H1 (cell line): ENCODE measurements at regions not wholly inside any gene's neighbourhood (a gene's known extent, or its start where the extent isn't known, plus 50 kb on each side); places are given as distances from the start of the nearest gene placed in this dataset.

Experiments
- CTCF ChIA-PET: fragments of 300-600 bp; sonication (Branson Sonifier 250); formaldehyde crosslinking; loops from one replicate; lab custom pipeline; 2021; ENCODE audit not compliant: partially characterized antibody; lab: Charles Lee
- POLR2A ChIA-PET: fragments of 300-600 bp; sonication (Branson Sonifier 250); formaldehyde crosslinking; loops from one replicate; lab custom pipeline; 2021; ENCODE audit warnings: inconsistent platforms; ENCODE audit not compliant: partially characterized antibody; lab: Charles Lee
- DNase-seq, 2 experiments: peaks; one replicate each; pipeline versions ENCODE4 v3.0.0 to v3.0.0-alpha.2; 2010 to 2022; ENCODE audit warnings: low spot score in 2 of 2, low read depth in 1 of 2, mixed read lengths in 1 of 2
- FAIRE-seq: peaks from 2 replicates; lab custom pipeline; 2011; peaks lifted over from hg19 to GRCh38; lab: Jason Lieb, UNC
- H2AFZ ChIP-seq: 2 replicates; pipeline ENCODE4 v1.8.1; 2012; ENCODE audit warnings: low read length, inconsistent platforms
- H2AK5ac ChIP-seq: 2 replicates; pipeline ENCODE4 v1.6.1; 2013; ENCODE audit warnings: low read depth, low read length
- H2BK120ac ChIP-seq: replicated peaks from 2 replicates; pipeline ENCODE3; 2013; ENCODE audit warnings: low read depth, low read length, inconsistent platforms
- H2BK12ac ChIP-seq: 2 replicates; pipeline ENCODE4 v1.6.1; 2013; ENCODE audit warnings: low read depth, low read length
- H2BK15ac ChIP-seq: 2 replicates; pipeline ENCODE4 v1.6.1; 2013; ENCODE audit warnings: low read length
- H2BK20ac ChIP-seq: 2 replicates; pipeline ENCODE4 v1.6.1; 2013; ENCODE audit warnings: low read length
- H2BK5ac ChIP-seq: 2 replicates; pipeline ENCODE4 v1.6.1; 2013; ENCODE audit warnings: low read depth, low read length
- H3K14ac ChIP-seq: 2 replicates; pipeline ENCODE4 v1.6.1; 2013; ENCODE audit warnings: inconsistent platforms; ENCODE audit not compliant: insufficient read length
- H3K18ac ChIP-seq: 2 replicates; pipeline ENCODE4 v1.6.1; 2013; ENCODE audit warnings: low read length; ENCODE audit errors: extremely low read depth
- H3K23ac ChIP-seq: 2 replicates; pipeline ENCODE4 v1.6.1; 2013; ENCODE audit warnings: inconsistent platforms; ENCODE audit not compliant: insufficient read length
- H3K23me2 ChIP-seq: 2 replicates; pipeline ENCODE4 v1.6.1; 2013; ENCODE audit warnings: low read depth, low read length
- H3K27ac ChIP-seq: 2 replicates; pipeline ENCODE4 v1.6.1; 2011; ENCODE audit warnings: low read depth, low read length, inconsistent platforms
- H3K27me3 ChIP-seq, 4 experiments: replicated peaks in 1 of 4; 1 replicate in 1 of 4; 2 replicates in 3 of 4; pipeline versions ENCODE4 v1.6.1 to v1.8.1; 2011 to 2013; ENCODE audit warnings: low read length in 3 of 4, mild to moderate bottlenecking in 3 of 4, inconsistent platforms in 2 of 4, mixed read lengths in 2 of 4, moderate library complexity in 1 of 4; ENCODE audit not compliant: control insufficient read depth in 3 of 4, insufficient read depth in 3 of 4; ENCODE audit errors: extremely low read depth in 1 of 4
- H3K36me3 ChIP-seq, 4 experiments: 2 replicates each; pipeline versions ENCODE4 v1.6.1 to v1.8.1; 2011 to 2013; ENCODE audit warnings: mild to moderate bottlenecking in 4 of 4, low read length in 3 of 4, moderate library complexity in 2 of 4, control low read depth in 1 of 4, inconsistent platforms in 1 of 4; ENCODE audit not compliant: insufficient read depth in 4 of 4, control insufficient read depth in 2 of 4
- H3K4ac ChIP-seq: replicated peaks from 2 replicates; pipeline ENCODE3; 2013; ENCODE audit warnings: low read length, low read depth, mixed read lengths, inconsistent platforms; ENCODE audit not compliant: insufficient read length
- H3K4me1 ChIP-seq, 4 experiments: replicated peaks in 1 of 4; 1 replicate in 1 of 4; 2 replicates in 3 of 4; pipeline versions ENCODE4 v1.6.1 to v1.8.1; 2011 to 2013; ENCODE audit warnings: low read length in 3 of 4, inconsistent platforms in 2 of 4, mixed read lengths in 1 of 4; ENCODE audit not compliant: insufficient read depth in 4 of 4, control insufficient read depth in 3 of 4
- H3K4me2 ChIP-seq, 2 experiments: 2 replicates each; pipeline versions ENCODE4 v1.6.1 to v1.8.1; 2011 to 2013; ENCODE audit warnings: low read depth in 2 of 2, low read length in 2 of 2, control low read depth in 1 of 2, inconsistent platforms in 1 of 2, mild to moderate bottlenecking in 1 of 2; ENCODE audit not compliant: insufficient read depth in 1 of 2
- H3K4me3 ChIP-seq, 4 experiments: fragments of 200-600, 300-600 bp in 1 of 4; sonication (generic), shearing (Covaris generic), sonication (Bioruptor Twin) in 1 of 4; 2 replicates each; pipeline versions ENCODE4 v1.5.1 to v1.8.1; 2011 to 2016; ENCODE audit warnings: low read length in 4 of 4, low read depth in 3 of 4, control low read depth in 2 of 4, inconsistent platforms in 2 of 4, mild to moderate bottlenecking in 2 of 4, mixed read lengths in 1 of 4, moderate library complexity in 1 of 4; ENCODE audit not compliant: insufficient read depth in 2 of 4; ENCODE audit errors: extremely low read depth in 1 of 4
- H3K56ac ChIP-seq: replicated peaks from 2 replicates; pipeline ENCODE3; 2013; ENCODE audit warnings: low read depth, mild to moderate bottlenecking, mixed read lengths, low read length, inconsistent platforms; ENCODE audit not compliant: insufficient read length
- H3K79me1 ChIP-seq: 2 replicates; pipeline ENCODE4 v1.6.1; 2013; ENCODE audit warnings: low read depth, low read length, control low read depth
- H3K79me2 ChIP-seq, 2 experiments: 2 replicates each; pipeline versions ENCODE4 v1.6.1 to v1.8.1; 2012 to 2013; ENCODE audit warnings: low read length in 2 of 2, mild to moderate bottlenecking in 2 of 2, inconsistent platforms in 1 of 2; ENCODE audit not compliant: insufficient read depth in 2 of 2, control insufficient read depth in 1 of 2
- H3K9ac ChIP-seq, 4 experiments: replicated peaks in 1 of 4; 1 replicate in 1 of 4; 2 replicates in 3 of 4; pipeline versions ENCODE4 v1.6.1 to v1.8.1; 2011 to 2013; ENCODE audit warnings: low read depth in 3 of 4, low read length in 3 of 4, control low read depth in 2 of 4, mild to moderate bottlenecking in 2 of 4, moderate library complexity in 2 of 4, inconsistent platforms in 1 of 4; ENCODE audit errors: extremely low read depth in 1 of 4
- H3K9me3 ChIP-seq, 2 experiments: 2 replicates each; pipeline versions ENCODE4 v1.6.1 to v1.8.1; 2012 to 2013; ENCODE audit warnings: mild to moderate bottlenecking in 2 of 2, moderate library complexity in 2 of 2, control low read depth in 1 of 2, inconsistent platforms in 1 of 2, low read depth in 1 of 2, low read length in 1 of 2, mixed read lengths in 1 of 2; ENCODE audit not compliant: insufficient read depth in 2 of 2
- H4K20me1 ChIP-seq, 2 experiments: replicated peaks in 1 of 2; 2 replicates each; pipeline versions ENCODE3 to v1.8.1; 2011 to 2013; ENCODE audit warnings: inconsistent platforms in 2 of 2, low read length in 2 of 2, mild to moderate bottlenecking in 1 of 2; ENCODE audit not compliant: insufficient read depth in 2 of 2, control insufficient read depth in 1 of 2
- H4K5ac ChIP-seq: 2 replicates; pipeline ENCODE4 v1.6.1; 2013; ENCODE audit warnings: low read length, low read depth, mixed read lengths, inconsistent platforms; ENCODE audit not compliant: insufficient read length
- H4K8ac ChIP-seq: 2 replicates; pipeline ENCODE4 v1.8.0; 2013; ENCODE audit warnings: mild to moderate bottlenecking, moderate library complexity, low read length, inconsistent platforms; ENCODE audit not compliant: insufficient read depth; ENCODE audit errors: extremely low read depth
- H4K91ac ChIP-seq: replicated peaks from 2 replicates; pipeline ENCODE3; 2013; ENCODE audit warnings: low read length, mixed read lengths, inconsistent platforms; ENCODE audit not compliant: insufficient read length
- ASH2L ChIP-seq: fragments of 200-600, 300-600 bp; sonication (generic); IDR thresholded peaks from one replicate; pipeline ENCODE4 v1.7.1; 2017; ENCODE audit warnings: low read length
- EGR1 ChIP-seq: IDR thresholded peaks from 2 replicates; pipeline ENCODE4 v1.6.1; 2011; ENCODE audit warnings: low read depth, low read length, borderline replicate concordance
- FOSL1 ChIP-seq: IDR thresholded peaks from 2 replicates; pipeline ENCODE4 v1.6.1; 2011; ENCODE audit warnings: mild to moderate bottlenecking, low read depth, low read length, moderate library complexity; ENCODE audit not compliant: insufficient read depth
- GTF2F1 ChIP-seq: IDR thresholded peaks from 2 replicates; pipeline ENCODE4 v1.6.1; 2012; ENCODE audit warnings: low read depth, low read length, improper control_type of control experiment, borderline replicate concordance
- RAD21 ChIP-seq, 2 experiments: IDR thresholded peaks in 1 of 2; conservative IDR thresholded peaks in 1 of 2; 2 replicates each; pipeline ENCODE4 v1.6.1; 2011; ENCODE audit warnings: low read depth in 2 of 2, low read length in 2 of 2, improper control_type of control experiment in 1 of 2, inconsistent platforms in 1 of 2, mild to moderate bottlenecking in 1 of 2, moderate library complexity in 1 of 2
- SAP30 ChIP-seq: fragments of 300-600 bp; sonication (generic); IDR thresholded peaks from 2 replicates; pipeline ENCODE4 v1.7.1; 2012; ENCODE audit warnings: low read length, moderate library complexity, mild to moderate bottlenecking, inconsistent platforms; ENCODE audit not compliant: insufficient read depth, insufficient replicate concordance
- TAF1 ChIP-seq: IDR thresholded peaks from 2 replicates; pipeline ENCODE4 v1.6.1; 2011; ENCODE audit warnings: mild to moderate bottlenecking, low read depth, low read length
- TAF7 ChIP-seq: optimal IDR thresholded peaks from 2 replicates; pipeline ENCODE3; 2011; ENCODE audit warnings: low read depth, mild to moderate bottlenecking, inconsistent platforms, low read length, moderate library complexity, borderline replicate concordance
- WGBS, 2 experiments: shearing (Covaris generic) in 1 of 2; methylation state at CpG; one replicate each; pipeline versions ENCODE4 v1.1.6 to v1.1.7; 2013 to 2015; ENCODE audit warnings: low lambda C conversion rate in 2 of 2, mixed read lengths in 2 of 2, inconsistent platforms in 1 of 2, low coverage in 1 of 2, missing lambda C conversion rate in 1 of 2; ENCODE audit not compliant: insufficient replicate concordance in 2 of 2, insufficient coverage in 1 of 2, insufficient read length in 1 of 2; ENCODE audit errors: extremely low coverage in 1 of 2, missing lambda C conversion rate in 1 of 2; 5-methylcytosine and 5-hydroxymethylcytosine counted together
- TF ChIP-seq, protein P1 (sequence below): IDR thresholded peaks from 2 replicates; pipeline ENCODE4 v1.6.1; 2012; ENCODE audit warnings: inconsistent platforms
- TF ChIP-seq, protein P2 (sequence below): IDR thresholded peaks from 2 replicates; pipeline ENCODE4 v1.6.1; 2012; ENCODE audit warnings: inconsistent platforms

DNA sequence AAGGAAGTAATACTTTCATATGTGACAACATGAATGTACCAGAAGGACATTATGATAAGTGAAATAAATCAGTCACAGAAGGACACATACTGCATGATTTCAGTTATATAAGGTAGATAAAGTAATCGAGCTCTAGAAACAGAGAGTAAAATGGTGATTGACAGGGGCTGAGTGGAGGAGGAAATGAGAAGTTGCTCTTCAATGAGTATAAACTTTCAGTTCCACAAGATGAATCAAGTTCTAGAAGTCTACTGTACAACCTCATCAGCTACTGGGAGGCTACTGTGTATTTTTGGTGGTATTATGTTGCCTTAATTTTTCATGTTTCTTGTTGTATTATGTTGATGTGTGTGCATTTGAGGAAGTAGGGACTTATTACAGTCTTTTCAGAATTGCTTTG is 270.9 kb upstream of the GRIA3 start:
- Histone ChIP-seq H3K4me3 (no peak overlapping the region), H3K18ac (no peak overlapping the region), H3K9ac (no peak overlapping the region), H4K20me1 (no peaks in the 10 kb centered on the region), H3K27ac (no peak overlapping the region), H3K79me2 (no peaks in the 10 kb centered on the region), H2BK20ac (no peak overlapping the region), H3K23me2 (no peaks in the 10 kb centered on the region), H2BK15ac (no peak overlapping the region), H2BK5ac (no peak overlapping the region), H3K27me3 (no peaks in the 10 kb centered on the region), H3K4me1 (no peaks in the 10 kb centered on the region), H3K56ac (no peak overlapping the region), H2BK12ac (no peak overlapping the region), H3K4ac (no peak overlapping the region), H3K14ac (no peak overlapping the region), H3K4me2 (no peak overlapping the region), H2AFZ (no peak overlapping the region), H2AK5ac (no peak overlapping the region), H3K23ac (no peak overlapping the region), H3K9me3 (no peaks in the 10 kb centered on the region; a peak in 1 of 4 replicates), H3K36me3 (no peaks in the 10 kb centered on the region), H4K91ac (no peak overlapping the region)
- FAIRE-seq: no peak
- ChIA-PET POLR2A (no interaction called here), CTCF (no interaction called here)
- DNase-seq: no peak
- 100% methylated on average over 1 of the region's 1 CpG; no CpG with 5 or more reads in 1 of the 2 experiments for WGBS, 2 experiments
- TF ChIP-seq, protein P1, sequence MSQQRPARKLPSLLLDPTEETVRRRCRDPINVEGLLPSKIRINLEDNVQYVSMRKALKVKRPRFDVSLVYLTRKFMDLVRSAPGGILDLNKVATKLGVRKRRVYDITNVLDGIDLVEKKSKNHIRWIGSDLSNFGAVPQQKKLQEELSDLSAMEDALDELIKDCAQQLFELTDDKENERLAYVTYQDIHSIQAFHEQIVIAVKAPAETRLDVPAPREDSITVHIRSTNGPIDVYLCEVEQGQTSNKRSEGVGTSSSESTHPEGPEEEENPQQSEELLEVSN: no peak
- TF ChIP-seq RAD21 (IDR thresholded peaks at IDR 0.05 in 1 of 2, conservative IDR thresholded peaks at IDR 0.05 in 1 of 2; ENCODE audit: low read depth in 2 of 2, low read length in 2 of 2) (no peak), EGR1 (no peak), TAF1 (no peak), FOSL1 (no peak), ASH2L (no peak), TAF7 (no peak), GTF2F1 (no peak), SAP30 (no peak)
- TF ChIP-seq, protein P2, sequence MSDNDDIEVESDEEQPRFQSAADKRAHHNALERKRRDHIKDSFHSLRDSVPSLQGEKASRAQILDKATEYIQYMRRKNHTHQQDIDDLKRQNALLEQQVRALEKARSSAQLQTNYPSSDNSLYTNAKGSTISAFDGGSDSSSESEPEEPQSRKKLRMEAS: no peak
- TF ChIP-seq, all 59 proteins: peak for 0
- Histone ChIP-seq H4K8ac (no peak overlapping the region), H4K5ac (no peak overlapping the region), H3K79me1 (no peaks in the 10 kb centered on the region), H2BK120ac (no peak overlapping the region)
